Fibroblast of skin of back (primary cell): ENCODE measurements at regions not wholly inside any gene's neighbourhood (a gene's known extent, or its start where the extent isn't known, plus 50 kb on each side); places are given as distances from the start of the nearest gene placed in this dataset.
A peak's percentile ranks its signal among the peaks of the same experiment; 100 is the strongest.

Experiments used
- DNase-seq: peaks from one replicate; pipeline ENCODE4 v3.0.0-alpha.2; 2013

GRCh38 chr18:79610461-79611039 is 69.1 kb upstream of the CTDP1 start:
- DNase-seq, result no peak

DNA sequence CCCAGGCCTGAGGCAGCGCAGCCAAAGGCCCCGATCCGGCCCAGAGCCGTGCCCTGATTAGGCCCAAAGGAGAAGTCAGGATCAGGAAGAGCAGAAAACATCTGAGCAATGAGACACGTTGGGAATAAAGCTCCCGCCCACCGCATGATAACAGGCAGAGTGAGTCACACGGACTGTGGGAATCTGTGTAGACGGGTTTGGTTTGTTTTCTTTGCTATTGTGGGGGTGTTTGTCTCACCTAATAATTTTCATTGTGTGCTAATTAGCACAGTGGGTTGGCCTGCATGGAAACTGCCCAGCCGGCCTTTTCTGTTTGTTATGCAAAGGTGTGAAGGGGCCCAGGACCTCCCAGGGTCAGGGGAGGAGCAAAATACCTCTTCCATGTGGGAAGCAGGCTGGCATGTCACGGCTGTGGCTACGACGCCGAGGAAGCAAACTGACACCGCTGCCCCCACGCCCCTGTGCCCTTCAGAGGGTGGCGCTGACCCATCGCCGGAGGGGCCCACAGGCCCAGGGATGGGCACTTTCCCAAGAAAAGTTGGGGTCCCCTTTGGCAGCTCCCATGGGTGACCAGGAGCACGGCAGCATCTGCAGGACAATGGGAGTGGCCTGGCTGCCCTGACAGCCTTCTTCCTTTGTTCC is 68.4 kb upstream of the CTDP1 start:
- DNase-seq, result peak; percentile 87

- no peak for DNase-seq
These were observed 67.1 kb upstream of the CTDP1 start for GRCh38 chr18:79612291-79613108.

GRCh38 chr18:79613186-79613931 is 66.2 kb upstream of the CTDP1 start:
- DNase-seq, result no peak

- no peak for DNase-seq
These were observed 65.2 kb upstream of the CTDP1 start for GRCh38 chr18:79614211-79614955.

DNA sequence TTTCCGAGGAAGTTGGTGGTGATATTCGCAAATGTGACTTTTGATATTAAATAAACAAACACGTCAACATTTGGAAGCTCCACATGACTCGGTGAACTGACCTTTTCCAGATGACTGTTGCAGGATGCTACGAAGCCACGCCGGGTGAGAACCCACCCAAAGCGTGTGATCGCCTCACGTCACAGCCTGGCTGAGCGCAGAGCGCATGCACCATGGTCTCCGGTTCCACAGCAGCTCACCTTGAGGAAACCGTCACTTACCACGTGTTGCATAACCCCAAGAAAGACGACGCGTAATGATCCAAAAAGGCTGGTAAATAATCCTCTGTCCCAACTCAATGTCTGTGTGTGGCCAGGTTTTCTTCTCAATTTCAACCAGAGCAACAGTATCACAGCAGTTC is 64.5 kb upstream of the CTDP1 start:
- no peak for DNase-seq

DNA sequence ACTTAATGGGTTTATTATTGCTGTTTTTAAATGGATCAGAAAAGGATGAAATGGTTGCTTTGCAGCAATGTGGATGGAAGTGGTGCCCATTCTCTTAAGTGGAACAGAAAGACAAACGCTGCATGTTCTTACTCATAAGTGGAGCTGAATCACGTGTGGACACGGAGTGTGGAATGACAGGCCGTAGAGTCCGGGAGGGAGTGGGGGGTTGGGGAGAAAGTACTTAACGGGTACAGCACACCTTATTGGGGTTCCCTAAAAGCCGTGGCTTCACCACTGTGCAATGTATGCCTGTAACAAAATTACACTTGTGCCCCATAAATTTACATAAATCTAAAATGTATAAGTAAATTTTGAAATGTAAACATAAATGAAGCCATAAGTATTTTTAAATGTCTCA is 64.0 kb upstream of the CTDP1 start:
- DNase-seq, result no peak

DNA sequence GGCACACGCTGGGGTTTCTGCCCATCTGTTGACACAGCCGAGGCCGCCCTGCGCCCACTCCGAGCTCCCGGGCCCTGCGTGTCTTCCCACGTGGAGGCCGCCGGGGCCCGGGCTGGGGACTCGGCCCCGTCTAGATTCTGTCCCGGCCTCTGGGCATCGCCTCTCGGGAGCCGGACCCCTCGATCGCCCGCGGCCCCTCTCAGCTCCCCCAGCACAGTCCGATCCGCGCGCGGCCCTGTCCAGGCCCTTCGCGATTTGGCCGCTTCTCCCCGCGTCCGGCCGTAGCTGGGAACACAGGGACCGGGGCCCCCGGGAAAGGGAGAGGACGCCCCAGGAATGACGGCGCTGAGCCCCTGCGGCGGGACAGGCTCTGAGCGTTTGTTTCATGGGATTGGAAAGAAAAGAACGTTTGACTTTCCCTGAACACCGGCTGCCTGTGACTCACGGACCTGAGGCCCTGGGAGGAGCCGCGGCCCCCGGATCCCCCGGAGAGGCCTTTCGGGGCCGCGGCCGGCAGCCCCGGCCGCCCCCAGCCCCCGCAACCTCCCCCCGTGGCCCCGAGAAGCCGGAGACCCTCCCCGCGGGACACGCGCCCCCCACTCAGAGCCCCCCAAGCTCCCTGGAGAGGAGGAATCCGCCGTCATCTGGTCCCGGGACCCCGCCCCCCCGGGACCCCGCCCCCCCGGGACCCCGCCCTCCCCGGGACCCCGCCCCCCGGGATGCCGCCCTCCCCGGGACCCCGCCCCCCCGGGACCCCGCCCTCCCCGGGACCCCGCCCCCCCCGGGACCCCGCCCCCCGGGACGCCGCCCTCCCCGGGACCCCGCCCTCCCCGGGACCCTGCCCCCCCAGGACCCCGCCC is 62.7 kb upstream of the CTDP1 start:
- DNase-seq, result peak; percentile 16

DNA sequence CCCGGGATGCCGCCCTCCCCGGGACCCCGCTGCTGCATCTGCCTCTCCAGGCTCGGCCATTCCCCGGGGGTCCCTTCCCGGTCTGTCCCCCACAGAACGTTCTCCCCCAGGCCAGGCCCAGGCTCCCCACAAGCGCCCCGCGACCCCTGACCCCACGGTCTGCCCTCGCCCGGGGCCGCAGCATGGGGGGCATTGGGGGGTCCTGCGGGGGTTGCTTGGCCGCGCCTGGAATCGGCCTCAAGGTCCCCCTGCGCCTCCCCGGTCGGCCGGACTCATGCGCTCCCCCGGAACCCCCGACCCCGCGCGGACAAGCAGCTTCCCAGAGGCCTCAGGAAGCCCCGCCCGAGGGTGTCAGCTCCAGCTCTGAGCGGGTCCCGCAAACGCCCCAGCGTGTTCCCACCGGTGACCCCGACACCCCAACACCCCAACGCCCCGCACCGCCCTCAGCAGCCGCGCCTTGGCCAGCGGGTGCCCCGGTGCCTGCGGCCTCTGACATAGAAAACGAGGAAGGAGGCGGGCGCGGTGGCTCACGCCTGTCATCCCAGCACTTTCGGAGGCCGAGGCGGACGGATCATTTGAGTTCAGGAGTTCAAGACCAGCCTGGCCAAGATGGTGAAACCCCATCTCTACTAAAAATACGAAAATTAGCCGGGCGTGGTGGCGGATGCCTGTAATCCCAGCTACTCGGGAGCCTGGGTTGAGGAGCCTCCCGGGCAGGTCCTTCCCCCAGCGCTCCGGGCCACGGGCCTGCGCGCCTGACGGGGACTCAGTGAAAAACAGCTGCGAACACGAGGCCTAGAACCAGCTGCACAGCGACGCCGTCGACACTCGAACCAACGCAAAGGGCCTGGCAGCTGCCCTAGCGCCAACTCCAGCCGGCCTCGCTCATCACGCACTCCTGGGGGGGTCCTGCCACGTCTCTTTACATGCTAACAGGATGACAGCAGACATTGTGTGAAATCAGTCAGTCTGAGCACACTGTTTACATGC is 61.8 kb upstream of the CTDP1 start:
- DNase-seq, result no peak

DNA sequence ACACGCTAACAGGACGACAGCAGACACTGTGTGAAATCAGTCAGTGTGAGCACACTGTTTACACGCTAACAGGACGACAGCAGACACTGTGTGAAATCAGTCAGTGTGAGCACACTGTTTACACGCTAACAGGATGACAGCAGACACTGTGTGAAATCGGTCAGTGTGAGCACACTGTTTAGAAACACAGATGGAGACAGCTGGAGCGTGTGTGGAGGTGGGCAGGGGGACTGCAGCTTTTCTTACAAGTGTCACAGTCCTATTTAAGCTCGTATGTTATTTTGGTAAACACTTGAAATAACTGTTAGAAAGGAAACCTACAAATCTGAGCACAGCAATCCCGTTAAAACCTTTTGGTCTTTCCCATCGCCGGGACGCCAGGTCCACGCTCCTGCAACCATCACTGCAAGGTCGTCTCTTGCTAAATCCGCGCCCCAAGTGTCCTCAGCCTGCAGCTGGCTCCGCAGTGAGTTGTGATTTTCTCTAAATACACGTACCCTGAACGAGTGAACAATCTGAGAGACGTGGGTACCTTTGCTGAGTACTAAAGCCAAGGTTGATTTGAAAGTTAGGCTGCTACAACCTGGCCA is 58.9 kb upstream of the CTDP1 start:
- no peak for DNase-seq

DNA sequence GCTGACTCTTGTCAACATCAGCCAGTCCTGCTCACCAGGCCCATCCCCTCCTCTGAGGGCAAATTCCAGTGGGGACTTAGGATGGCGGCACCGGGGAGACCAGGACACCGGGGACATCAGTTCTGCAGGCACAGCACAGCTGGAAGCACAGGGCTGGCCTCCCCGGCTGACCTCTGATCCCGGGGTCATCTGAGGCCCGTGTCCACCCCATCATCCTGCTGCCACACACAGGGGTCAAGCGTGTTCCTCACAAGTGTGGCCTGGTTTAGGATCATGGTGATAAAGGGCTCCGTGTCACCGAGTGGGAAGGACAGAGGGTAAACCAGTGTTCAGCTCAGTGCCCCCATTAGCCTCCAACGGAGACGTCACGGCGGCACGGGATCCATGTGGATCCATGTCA is 58.1 kb upstream of the CTDP1 start:
- no peak for DNase-seq

- DNase-seq, result no peak
These were observed 57.6 kb upstream of the CTDP1 start for GRCh38 chr18:79622004-79622403.

GRCh38 chr18:79624356-79625170 is 55.0 kb upstream of the CTDP1 start:
- DNase-seq, result no peak

GRCh38 chr18:79625195-79625923 is 54.2 kb upstream of the CTDP1 start:
- no peak for DNase-seq

DNA sequence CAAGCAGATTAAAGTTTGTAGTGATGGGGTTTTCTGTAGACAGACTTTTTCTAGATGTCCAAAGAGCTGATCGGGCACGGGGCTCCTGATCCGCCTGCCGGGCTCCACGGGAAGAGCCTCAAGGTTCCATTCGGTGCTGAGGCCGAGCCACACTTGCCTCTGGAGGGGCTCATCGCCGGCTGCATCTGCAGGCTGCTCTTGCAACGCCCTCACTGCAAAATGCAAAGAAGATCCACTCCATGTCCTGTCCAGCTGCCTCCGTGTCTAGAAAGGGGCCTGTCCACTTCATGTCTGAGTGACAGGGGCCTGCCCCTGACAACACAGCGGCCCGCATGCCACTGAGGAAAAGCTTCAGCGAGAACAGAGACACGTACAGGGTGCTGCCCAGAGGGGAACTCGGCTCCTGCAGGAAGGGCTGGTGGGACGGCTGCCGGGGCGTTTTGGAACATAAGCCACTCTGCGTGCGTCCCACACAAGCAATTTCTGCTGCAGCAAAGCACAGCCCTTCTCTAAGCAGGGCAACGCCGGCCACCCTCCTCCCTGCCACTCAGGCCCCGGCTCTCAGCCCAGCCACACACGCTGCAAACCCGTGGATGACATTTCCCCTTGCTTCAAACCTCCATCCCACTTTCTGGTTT is 53.6 kb upstream of the CTDP1 start:
- no peak for DNase-seq

DNA sequence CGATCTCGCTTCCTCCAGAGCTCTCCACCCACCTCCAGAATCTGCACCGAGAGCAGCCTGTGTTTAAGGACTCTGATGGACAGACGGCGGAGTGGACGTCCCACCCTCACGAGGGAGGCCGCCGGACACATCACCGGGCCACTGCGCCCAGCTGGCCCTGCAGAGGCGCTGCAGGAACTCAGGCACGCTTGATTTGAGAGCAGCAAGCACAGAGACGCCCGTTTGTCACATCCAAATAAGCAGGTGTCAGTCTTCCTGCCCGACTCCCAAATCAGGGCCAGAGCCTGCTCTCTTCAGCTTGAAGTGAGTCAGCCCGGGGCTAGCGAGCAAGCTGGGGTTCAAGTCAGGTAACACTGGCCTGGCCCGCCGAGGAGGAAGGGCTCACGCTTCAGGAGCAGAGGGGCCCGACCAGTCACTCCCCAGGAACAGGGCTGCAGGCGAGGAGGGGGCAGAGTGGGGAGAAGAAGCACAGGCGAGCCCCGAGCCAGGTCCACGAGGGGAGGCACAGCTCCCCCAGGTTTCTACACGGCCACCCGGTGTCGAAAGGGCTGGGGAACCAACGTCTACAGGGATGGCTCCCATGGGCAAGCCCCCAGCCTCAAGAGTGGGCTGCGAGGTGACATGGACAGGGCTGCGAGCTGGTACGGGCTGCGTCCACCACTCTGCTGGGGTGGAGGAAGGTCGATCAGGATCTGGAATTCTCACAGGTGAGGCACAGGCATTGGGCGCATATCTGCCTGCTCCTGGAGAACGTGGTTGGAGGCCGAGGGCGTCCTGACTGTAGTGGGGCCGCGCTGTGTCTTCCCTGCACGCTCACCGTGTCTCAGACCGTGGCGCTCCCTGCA is 52.5 kb upstream of the CTDP1 start:
- no peak for DNase-seq
